8988T (cell line): ENCODE measurements at regions not wholly inside any gene's neighbourhood (a gene's known extent, or its start where the extent isn't known, plus 50 kb on each side); places are given as distances from the start of the nearest gene placed in this dataset.

Experiments used
- DNase-seq: peaks from one replicate; pipeline ENCODE4 v3.0.0; 2011

DNA sequence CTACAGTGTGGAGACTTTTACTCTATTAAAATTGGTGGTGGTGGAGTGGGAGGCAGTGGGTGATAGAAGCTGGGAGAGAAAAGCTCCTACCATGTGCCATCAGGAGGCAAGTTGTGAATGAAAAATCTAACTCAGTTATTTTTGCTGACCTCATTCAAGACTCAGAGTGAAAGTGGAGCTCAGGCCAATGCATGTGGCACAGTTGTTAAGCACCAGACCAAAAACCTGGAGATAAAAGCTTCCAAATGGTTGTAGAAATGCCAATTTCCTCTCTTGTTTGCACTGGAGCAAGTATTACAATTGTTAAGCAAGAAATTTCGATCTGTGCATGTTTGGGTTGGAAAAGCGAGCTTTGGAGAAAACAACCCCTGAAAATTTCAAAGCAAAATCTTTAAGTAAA, 81.5 kb upstream of the PRICKLE2 start:
- DNase-seq, result no peak

DNA sequence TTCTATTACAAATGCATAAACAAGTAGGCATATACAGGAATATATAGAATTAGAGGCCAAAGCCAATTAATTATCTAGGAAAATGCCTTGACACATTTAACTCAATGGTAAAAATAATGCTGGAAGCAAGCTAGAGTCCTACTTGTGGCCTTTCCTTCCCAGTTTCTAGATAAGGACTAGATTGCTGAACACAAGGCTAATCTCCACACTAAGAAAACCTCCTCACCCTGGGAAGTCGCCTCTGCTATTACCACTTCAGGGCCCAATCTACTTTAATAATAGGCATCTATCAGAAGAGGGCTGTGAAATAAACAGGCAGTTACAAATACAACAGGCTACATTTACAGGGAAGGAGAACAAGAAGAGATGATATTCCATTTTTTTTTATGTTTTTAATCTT, 80.5 kb upstream of the PRICKLE2 start:
- no peak for DNase-seq

DNA sequence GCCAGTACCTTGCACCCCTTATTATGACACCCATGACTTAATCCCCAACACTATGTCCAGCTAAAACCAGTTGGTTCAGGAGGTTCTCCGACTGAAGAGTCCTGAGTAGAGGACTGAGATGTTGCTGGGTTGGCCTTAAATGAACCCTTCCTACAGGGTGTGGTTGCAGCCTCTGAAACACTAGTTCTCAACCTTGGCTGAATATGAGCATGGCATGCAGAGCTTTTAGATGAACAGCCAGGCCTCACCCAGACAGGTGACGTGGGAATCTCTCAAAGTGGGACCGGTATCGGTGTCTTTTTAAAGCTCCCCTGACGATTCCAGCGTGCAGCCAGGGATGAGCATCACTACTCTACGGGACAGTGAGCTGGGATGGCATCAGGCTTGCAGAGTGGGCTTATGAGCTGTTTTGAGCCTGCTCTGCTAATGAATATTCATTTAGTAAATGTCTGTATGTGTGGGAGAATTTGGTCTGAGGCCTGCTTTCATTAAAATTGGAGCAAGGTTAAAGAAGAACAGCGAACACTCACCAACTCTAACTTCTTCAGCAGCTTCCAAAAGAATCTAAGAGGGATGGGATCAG, 79.7 kb upstream of the PRICKLE2 start:
- DNase-seq, result no peak

DNA sequence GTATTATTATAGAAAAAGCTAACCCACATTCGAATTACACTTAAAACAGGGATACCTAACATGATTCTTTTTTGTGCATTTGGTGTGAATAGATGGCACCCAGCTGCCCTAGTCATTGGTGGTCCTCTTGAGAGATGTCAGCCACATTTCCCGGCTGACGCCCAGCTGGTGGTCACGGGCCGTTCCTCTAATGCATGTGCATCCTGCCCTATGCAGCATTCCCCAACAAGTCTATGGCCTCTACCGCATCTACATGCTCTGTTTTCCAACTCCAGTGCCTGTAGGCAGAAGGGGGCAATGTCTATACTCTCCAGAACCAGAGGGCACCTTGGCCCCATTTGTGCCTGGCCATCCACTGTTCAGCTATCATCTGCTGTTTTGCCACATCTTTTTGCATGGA, 78.6 kb upstream of the PRICKLE2 start:
- DNase-seq, result no peak

DNA sequence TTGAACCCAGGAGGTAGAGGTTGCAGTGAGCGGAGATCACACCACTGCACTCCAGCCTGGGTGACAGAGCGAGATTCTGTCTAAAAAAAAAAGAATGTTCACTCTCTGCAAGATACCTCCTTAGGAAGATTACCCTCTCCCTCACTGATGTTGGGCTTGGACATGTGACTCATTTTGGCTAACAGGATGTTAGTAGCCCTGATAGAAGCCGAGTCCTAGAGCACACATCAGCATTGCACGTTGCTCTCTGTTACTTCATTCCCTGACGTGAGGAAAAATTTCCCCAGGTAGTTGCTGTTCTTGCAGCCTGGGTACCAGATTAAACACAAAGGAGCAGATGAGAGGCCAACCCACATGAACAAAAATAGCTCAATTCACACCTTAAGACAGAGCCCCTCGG, 78.1 kb upstream of the PRICKLE2 start:
- no peak for DNase-seq

DNA sequence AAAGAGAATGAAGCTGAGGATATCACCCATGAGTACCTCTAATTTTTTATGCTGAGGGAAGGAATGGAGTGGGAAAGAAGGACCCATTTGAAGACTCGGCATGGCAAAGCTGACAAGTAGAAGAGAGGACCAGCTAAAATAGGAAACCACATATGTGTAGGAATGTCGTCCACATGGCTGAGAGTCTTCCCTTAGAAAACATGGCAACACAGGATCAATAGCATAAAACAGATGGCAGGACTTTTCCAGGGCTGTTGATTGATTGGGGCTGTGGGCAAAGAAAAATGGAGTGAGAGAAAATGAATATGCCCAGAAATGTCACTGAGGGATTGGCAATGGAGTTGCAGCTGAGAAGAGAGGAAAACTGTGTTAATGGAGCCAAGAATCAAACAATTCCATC, 76.2 kb upstream of the PRICKLE2 start:
- DNase-seq, result no peak

DNA sequence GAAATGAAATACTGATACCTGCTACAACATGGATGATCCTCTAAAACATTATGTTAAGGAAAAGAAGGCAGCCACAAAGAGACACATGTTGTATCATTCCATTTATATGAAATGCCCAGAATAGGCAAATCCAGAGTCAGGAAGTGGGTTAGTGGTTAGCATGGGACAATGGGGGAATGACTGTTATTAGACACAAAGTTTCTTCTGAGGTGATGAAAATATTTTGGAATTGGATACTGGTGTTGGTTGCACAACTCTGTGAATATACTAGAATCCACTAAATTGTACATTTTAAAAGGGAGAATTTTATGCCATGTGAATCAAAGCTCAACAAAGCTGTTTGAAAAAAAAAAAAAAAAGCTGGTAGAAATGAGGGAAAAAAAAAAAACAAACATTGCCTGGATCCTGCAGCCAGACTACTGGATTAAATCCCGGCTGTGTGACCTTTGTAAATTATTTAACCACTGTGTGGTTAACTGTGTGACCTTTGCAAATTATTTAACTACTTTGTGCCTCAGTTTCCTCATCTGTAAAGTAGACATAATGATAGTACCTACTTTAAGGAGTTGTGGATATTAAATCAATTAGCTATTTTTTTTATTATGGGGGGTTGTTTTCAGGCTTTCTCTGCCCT, 75.6 kb upstream of the PRICKLE2 start:
- no peak for DNase-seq

DNA sequence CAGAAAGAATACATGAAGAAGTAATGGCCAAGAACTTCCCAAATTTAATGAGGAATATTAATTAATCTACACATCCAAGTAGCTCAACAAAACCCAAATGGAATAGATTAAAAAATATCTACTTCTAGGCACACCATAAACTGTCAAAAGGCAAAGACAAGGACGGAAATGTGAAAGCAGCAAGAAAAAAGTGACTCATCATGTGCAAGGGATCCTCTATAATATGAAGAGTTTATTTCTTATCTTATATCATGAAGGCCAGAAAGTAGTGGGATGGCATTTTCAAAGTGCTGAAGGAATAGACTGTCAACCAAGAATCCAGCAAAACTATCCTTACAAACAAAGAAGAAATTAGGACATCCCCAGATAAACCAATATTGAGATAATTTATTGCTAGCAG, 73.9 kb upstream of the PRICKLE2 start:
- DNase-seq, result no peak

DNA sequence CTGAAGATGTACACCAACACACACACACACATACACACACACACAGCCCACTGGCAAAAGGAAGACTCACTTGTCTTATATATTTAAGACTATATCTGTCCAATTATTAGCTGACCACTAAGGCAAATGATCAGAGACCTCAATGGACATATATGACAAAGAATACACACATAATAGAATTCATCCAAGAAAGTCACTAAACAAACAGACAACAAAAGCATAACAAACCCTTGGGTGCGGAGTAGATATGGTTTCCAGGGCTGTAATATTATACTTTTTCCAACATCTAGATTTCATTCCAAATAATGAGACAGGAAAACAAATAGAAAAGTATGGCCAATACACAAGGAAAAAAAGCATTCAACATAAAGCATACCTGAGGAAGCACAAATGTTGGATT, 72.3 kb upstream of the PRICKLE2 start:
- no peak for DNase-seq

DNA sequence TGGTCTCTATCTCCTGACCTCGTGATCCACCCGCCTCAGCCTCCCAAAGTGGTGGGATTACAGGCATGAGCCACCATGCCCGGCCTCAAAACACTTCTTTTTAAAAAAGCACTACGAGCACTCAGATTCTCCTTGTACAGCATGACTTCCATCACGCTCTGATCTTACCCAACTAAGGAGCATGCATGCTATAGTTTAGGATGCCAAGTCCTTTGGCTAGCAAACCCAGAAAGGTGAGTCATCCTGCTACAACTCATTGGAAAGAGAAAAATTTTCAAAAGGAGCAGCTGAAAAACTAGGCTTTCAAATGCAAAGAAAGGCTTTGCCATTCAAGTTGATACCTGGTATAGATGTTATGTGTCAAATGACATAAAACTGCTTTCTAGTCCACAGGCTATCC, 70.3 kb upstream of the PRICKLE2 start:
- DNase-seq, result no peak

DNA sequence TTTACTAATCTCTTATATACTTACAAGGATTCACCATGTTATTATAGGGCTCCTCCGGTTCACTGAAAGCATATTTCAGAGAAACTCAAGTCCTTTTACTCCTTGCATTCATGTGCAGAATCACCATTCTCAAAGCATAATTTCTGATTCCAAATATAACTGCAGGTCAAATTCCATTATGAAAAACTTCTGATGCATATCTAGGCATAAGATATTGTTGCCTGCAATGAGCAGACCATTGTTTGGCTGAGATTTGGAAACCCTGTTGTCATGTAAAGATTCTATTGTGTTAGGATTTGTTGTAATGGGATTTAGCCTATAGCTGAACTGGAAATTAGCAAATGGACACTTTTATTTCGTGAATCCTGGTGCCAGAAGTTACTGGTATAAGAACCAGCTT, 69.5 kb upstream of the PRICKLE2 start:
- DNase-seq, result no peak

DNA sequence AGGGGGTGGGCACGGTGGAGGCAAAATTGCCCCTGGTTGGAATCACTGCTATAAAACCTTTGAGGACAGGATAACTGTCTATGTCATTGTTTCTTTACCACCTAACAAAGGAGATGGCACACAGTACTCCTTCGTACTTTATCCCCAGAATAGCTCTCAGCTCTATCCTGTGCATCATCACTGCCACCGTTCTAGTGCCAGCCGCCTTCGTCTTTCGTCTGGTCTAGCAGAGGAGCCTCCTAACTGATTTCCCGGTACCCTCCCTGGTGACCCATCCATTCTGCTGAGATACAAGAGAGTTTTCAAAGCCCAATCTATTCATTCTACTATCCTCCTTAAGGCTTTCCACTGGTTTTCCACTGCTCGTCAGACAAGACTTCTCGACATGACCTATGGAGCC, 67.9 kb upstream of the PRICKLE2 start:
- no peak for DNase-seq

DNA sequence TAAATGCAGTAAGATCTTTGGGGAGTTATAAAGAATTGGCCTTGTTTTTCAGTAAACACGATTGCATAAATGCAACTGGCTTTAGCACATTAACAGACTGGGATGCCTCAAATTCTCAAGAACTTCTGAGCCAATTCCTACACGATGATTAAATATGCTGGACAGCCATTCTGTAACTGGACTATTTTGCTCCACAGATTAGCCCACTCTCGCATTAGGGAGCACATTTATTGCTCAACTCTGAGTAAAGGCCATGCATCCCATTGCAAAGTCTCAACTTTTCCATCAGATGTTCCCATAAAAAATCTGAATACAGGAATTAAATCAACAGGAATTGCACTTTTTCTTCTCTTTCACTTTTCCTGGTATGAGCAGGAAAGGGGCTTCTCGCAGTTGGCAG, 66.7 kb upstream of the PRICKLE2 start:
- no peak for DNase-seq

DNA sequence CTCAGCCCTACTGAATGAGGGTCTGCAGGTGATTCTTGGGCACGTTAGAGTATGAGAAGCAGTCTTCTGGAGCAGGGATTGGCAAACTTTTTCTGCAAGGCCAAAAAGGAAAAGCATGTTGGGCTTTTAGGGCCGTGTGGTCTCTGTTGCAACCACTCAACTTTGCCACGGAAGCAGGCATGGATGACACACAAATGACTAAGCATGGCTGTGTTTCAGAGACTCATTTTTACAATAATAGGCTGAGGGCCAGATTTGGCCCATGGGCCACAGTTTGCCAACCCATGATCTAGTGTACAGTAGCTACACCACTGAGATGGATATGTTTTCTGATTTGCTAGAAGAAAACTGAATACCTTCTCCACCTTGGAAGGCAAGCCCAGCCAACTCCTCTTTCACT, 66.1 kb upstream of the PRICKLE2 start:
- DNase-seq, result no peak

DNA sequence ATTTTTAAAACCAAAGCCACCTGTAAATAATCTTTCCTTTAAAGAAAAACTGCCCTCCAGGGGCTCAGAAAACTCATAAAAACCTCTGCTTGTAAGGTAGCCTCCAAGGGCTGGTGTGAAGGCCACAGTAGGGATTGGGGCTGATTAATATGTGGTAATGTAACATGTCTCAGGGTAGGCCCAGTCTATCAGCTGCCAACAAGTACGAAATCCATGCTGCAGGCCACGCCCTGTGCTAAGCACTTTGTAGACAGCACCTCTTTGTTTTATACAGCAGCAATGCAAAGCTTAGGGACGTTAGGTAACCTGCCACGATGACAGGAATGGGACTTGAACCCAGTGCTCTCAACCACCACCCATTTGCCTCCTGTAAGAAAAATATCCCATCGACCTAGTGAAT, 65.6 kb upstream of the PRICKLE2 start:
- DNase-seq, result no peak

DNA sequence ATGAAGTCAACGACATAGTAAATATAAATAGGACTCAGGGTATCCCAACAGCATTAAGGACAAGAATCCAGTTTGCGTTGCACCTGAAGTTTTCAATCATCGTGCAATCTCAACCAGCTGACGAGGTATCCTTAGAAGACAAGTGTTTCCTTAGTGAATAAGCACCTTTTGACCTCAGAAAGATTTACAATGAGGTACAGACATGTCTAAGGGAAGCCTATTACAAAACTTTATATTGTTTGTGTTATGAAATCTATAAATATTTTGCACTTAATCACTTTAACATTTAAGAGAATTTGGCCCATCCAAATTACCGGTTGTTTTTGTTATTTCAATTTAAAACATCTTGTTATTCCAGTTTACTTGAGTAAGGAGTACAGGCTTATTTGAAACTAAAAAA, 64.9 kb upstream of the PRICKLE2 start:
- DNase-seq, result no peak

DNA sequence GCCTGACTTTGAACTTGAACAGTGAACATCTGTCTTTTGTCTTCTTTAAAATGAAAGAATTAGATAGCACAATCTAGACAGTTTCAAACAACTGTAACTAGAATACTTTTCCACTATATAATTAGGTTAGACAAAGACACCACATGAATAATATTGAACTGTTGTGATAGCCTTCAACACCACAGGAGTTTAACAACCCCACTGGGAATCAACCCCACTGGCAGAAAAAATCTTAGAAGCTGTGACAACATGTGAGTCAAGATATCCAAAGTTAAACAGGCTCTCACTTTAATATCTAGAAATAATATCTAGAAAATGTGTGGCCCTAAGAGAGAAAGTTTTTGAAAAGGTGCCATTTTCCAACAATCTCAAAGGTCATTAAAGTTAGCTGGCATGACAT, 64.4 kb upstream of the PRICKLE2 start:
- no peak for DNase-seq

DNA sequence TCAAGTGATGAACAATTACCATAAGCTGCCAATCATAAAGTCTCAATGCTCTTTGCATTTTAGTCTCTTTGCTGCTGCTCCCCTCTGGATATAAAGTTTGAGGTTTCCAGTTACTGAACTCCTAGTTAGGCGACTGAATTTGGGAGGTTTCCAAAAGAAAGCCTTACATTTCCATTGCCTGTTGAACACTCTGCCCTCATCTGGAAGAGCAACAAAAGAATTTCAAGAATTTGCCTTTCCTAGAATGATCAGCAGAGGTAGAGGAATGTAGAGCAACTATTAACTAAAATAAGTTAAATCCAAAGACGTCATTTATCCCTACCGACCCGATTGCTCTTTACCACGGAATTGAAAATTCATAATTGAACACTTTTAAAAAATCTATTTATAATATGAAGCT, 53.4 kb upstream of the PRICKLE2 start:
- no peak for DNase-seq

DNA sequence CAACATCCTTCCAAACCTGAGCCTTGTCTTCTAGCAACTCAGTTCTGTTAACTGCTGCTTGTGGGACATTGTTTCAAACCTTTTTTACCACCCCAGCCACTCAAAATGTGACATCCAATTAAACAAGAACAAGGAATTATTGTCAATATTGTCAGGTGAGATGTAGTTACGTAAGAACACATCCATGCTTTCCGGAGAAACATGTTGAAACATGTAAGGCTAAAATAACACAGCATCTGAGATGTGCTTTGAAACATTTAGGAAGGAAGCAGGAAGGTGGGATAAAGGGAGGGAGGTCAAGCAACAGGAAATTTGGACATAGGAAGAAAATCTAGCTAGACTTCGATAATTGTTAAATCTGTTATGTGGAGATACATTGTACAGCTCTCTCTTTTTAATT, 50.9 kb upstream of the PRICKLE2 start:
- no peak for DNase-seq
